BLaER1 treated with 17β-estradiol and CSF1 and Interleukin-3, amounts not matched to agents 10 nM and 100 nM (cell line): ENCODE measurements at regions not wholly inside any gene's neighbourhood (a gene's known extent, or its start where the extent isn't known, plus 50 kb on each side); places are given as distances from the start of the nearest gene placed in this dataset.
A peak's percentile ranks its signal among the peaks of the same experiment; 100 is the strongest.

Experiments
- H3K27ac ChIP-seq, 11 experiments: shearing (Covaris generic); formaldehyde crosslinking; 2 replicates each; pipeline ENCODE4 v1.8.1; 2022
- H3K27me3 ChIP-seq, 11 experiments: shearing (Covaris generic); formaldehyde crosslinking; 2 replicates each; pipeline ENCODE4 v1.8.1; 2022
- H3K36me3 ChIP-seq, 11 experiments: shearing (Covaris generic); formaldehyde crosslinking; 2 replicates each; pipeline ENCODE4 v1.8.1; 2022
- H3K4me1 ChIP-seq, 10 experiments: shearing (Covaris generic); formaldehyde crosslinking; 2 replicates each; pipeline ENCODE4 v1.8.1; 2022
- H3K4me2 ChIP-seq, 11 experiments: shearing (Covaris generic); formaldehyde crosslinking; 2 replicates each; pipeline ENCODE4 v1.8.1; 2022
- H3K4me3 ChIP-seq, 10 experiments: shearing (Covaris generic); formaldehyde crosslinking; 2 replicates each; pipeline ENCODE4 v1.8.1; 2022
- H3K9ac ChIP-seq, 11 experiments: shearing (Covaris generic); formaldehyde crosslinking; 2 replicates each; pipeline ENCODE4 v1.8.1; 2022
- H3K9me3 ChIP-seq, 11 experiments: shearing (Covaris generic); formaldehyde crosslinking; replicated peaks in 1 of 11; 2 replicates each; pipeline ENCODE4 v1.8.1; 2022
- H4K20me1 ChIP-seq, 11 experiments: shearing (Covaris generic); formaldehyde crosslinking; 2 replicates each; pipeline ENCODE4 v1.8.1; 2022
- Cebpa-rat ChIP-seq, 11 experiments: shearing (Covaris generic); IDR thresholded peaks; 2 replicates each; pipeline ENCODE4 v1.8.1; 2022

DNA sequence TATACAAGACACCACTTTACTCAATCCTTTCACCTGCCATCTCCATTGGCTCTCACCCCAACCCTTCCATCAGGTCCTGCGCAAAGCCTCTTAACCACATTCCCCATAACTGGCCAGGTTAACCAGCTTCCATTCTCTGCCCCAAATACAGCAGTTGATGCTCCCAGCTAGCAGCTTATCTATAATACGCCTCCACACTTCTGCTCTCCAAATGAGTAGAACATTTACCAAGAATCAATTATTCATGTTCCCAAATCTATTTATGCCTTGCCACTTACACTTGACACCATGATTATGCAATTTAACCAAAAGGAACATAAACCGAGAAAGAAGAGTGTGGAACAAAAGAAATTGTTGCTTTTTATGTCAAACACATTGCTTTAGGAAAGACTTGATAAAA lies 103.7 kb upstream of the TPM1 start:
- TF ChIP-seq Cebpa-rat (IDR thresholded peaks at IDR 0.05), result no peak
- no peak overlapping the region for H3K9ac ChIP-seq
- H4K20me1 ChIP-seq, result no peaks in the 10 kb centered on the region; a peak in 1 of 22 replicates
- H3K36me3 ChIP-seq, result no peaks in the 10 kb centered on the region
- H3K4me3 ChIP-seq, result no peak overlapping the region
- no peaks in the 10 kb centered on the region for H3K27me3 ChIP-seq
- H3K4me1 ChIP-seq, result peaks cover 0 to 75% (median 13%) of the 10 kb centered on the region in 10 experiments; a peak in 13 of 20 replicates
- no peaks in the 10 kb centered on the region for H3K9me3 ChIP-seq
- peak overlapping the region in 2 of 11 experiments; percentile 15 to 33; a peak in 2 of 22 replicates for H3K27ac ChIP-seq
- H3K4me2 ChIP-seq, result peak overlapping the region in 3 of 11 experiments; percentile 79 to 92 (median 89); a peak in 6 of 22 replicates

DNA sequence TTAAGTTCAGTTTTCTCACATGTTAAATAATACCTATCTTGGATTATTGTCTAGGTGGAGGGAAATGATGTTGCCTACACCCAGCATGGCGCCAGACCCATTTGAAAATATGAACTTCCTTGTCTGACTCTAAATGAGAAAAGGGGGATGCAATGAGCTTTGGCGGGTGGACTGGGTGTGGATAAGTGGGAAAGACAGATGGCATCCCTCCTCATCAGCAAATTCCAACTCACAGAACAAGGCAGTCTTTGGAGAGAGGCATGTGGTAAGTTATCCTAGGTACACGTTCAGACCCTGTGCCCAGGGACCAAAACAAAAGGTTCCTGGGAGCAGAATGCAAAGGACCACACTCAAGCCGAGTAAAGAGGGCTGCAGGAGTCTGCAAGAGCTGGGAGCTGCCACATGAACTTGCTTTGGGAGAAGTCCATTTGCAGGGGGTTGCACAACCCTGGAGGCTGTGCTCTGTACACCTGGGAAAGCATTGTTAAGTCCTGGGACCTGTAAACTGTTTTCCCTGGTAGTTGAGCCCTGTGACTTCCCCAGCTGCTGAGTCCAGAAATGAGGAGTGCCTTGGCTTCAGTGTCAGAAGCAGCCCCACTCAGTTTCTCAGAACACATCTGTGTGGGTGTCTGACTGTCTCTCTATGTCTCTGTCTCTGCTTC lies 102.3 kb upstream of the TPM1 start:
- Histone ChIP-seq H3K9me3 (no peaks in the 10 kb centered on the region), H3K4me2 (peak overlapping the region in 9 of 11 experiments; percentile 3 to 92 (median 73); a peak in 15 of 22 replicates), H3K9ac (peak overlapping the region in 6 of 11 experiments; percentile 7 to 62 (median 36); a peak in 7 of 22 replicates), H3K27ac (peak overlapping the region in 5 of 11 experiments; percentile 12 to 80 (median 67); a peak in 8 of 22 replicates), H4K20me1 (no peaks in the 10 kb centered on the region; a peak in 1 of 22 replicates), H3K4me3 (no peak overlapping the region), H3K36me3 (no peaks in the 10 kb centered on the region), H3K27me3 (no peaks in the 10 kb centered on the region), H3K4me1 (peaks cover 0 to 62% (median 13%) of the 10 kb centered on the region in 10 experiments; a peak in 13 of 20 replicates)
- 0 out of 22 replicates have a peak, but pooled peaks of 1 of the 11 experiments have one; percentile 12 for TF ChIP-seq Cebpa-rat (IDR thresholded peaks at IDR 0.05)

DNA sequence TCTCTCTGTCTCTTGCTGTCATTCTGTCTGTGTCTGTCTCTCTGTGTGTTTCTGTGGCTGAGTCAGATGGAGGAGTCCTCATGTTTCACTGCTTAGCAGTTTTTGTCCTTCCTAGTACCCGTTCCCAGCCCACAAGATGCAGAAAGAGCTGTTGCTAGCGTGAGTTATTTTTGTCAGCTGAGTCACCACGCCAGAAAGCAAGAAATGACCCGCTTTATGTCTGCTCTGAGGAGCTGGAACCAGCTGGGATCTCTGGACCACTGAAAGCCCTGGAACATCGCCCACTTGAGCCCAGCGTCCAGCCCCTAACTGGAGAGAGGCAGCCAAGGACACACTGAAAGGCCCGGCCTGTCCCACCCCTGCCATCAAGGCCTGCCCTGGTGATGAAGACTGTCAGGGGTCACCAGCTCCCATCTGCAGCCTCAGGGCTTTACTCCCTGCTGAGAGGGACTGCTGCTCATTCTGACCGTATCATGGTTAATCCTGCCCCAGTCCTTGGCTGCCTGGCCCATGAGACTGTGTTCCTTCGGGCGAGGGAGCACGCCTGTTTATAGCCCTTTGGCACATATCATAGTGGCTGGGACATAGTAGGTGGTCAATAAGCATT lies 101.7 kb upstream of the TPM1 start:
- TF ChIP-seq Cebpa-rat (IDR thresholded peaks at IDR 0.05), result no peak
- Histone ChIP-seq H3K9ac (peak overlapping the region in 6 of 11 experiments; percentile 7 to 62 (median 40); a peak in 9 of 22 replicates), H3K9me3 (no peaks in the 10 kb centered on the region), H4K20me1 (no peaks in the 10 kb centered on the region; a peak in 1 of 22 replicates), H3K4me3 (no peak overlapping the region), H3K27me3 (no peaks in the 10 kb centered on the region), H3K27ac (peak overlapping the region in 5 of 11 experiments; percentile 47 to 80 (median 67); a peak in 10 of 22 replicates), H3K4me2 (peak overlapping the region in 9 of 11 experiments; percentile 3 to 92 (median 73); a peak in 15 of 22 replicates), H3K36me3 (no peaks in the 10 kb centered on the region), H3K4me1 (peaks cover 0 to 62% (median 13%) of the 10 kb centered on the region in 10 experiments; a peak in 13 of 20 replicates)

DNA sequence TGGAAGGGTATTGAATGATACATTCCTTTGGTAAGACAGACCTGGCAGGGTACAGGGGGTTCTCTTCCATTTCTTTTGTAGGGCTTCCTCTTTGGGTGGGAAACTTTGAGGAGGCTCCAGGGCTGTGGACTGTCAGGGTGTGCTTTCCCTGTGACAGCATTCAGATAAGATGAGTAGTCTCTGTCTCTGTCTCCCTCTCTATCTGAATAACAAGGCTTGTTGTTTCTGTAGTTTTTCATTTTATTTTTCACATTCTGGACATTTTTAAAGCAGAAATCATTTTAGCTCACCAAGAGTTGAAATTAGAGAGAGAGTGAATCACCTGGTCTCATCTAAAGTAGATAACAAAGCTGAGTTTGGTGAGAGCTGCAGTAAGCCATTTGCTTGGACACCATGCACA lies 100.8 kb upstream of the TPM1 start:
- no peaks in the 10 kb centered on the region; a peak in 1 of 22 replicates for H4K20me1 ChIP-seq
- H3K4me3 ChIP-seq, result no peak overlapping the region
- peaks cover 0 to 62% (median 13%) of the 10 kb centered on the region in 10 experiments; a peak in 13 of 20 replicates for H3K4me1 ChIP-seq
- H3K9ac ChIP-seq, result no peak overlapping the region
- TF ChIP-seq Cebpa-rat (IDR thresholded peaks at IDR 0.05), result no peak
- H3K4me2 ChIP-seq, result peak overlapping the region in 4 of 11 experiments; percentile 74 to 92 (median 84); a peak in 8 of 22 replicates
- no peaks in the 10 kb centered on the region for H3K27me3 ChIP-seq
- H3K27ac ChIP-seq, result peak overlapping the region in 3 of 11 experiments; percentile 67 to 80 (median 73); a peak in 6 of 22 replicates
- no peaks in the 10 kb centered on the region for H3K36me3 ChIP-seq
- H3K9me3 ChIP-seq, result no peaks in the 10 kb centered on the region

DNA sequence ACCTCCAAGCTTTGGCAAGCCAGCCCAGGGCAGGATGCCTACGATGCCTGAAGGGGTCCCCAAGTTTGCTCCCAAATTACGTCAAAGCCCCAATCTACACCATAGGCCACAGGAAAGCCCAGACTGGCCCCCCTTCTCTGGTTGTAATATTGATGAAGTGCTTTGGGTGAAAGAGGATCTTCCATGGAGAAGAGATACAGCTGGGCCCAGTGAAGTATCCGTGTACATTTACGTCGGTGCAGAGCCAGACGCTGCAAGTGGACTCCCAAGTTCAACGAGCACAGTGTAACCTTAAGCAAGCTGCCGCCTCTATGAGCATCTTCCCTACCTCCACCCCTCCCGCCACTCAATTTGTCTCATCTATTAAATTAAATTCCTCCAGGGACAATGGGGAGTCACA lies 100.1 kb upstream of the TPM1 start:
- H3K27ac ChIP-seq, result no peak overlapping the region
- H3K4me3 ChIP-seq, result no peak overlapping the region
- H4K20me1 ChIP-seq, result no peaks in the 10 kb centered on the region; a peak in 1 of 22 replicates
- peaks cover 0 to 62% (median 13%) of the 10 kb centered on the region in 10 experiments; a peak in 13 of 20 replicates for H3K4me1 ChIP-seq
- no peak for TF ChIP-seq Cebpa-rat (IDR thresholded peaks at IDR 0.05)
- no peaks in the 10 kb centered on the region for H3K36me3 ChIP-seq
- H3K27me3 ChIP-seq, result no peaks in the 10 kb centered on the region
- no peaks in the 10 kb centered on the region for H3K9me3 ChIP-seq
- peak overlapping the region in 3 of 11 experiments; percentile 79 to 92 (median 89); a peak in 5 of 22 replicates for H3K4me2 ChIP-seq
- no peak overlapping the region for H3K9ac ChIP-seq

DNA sequence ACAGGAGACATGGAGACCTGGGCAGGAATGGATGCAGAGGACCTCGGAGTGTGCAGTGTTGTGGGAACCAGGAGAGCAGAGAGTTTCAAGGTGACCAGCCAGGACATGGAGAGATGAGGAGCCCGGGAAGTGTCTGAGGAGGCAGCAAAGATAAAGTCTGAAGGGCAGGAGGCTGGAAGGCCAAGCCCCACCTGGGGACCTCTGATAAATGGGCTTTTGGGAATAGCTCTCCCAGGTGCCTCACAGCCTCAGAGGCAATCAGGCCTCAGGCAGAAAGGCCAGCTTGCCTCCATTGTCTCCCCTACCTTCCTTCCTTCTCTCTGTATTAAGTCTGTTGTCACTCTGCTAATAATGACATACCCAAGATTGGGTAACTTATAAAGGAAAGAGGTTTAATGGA lies 97.5 kb upstream of the TPM1 start:
- H3K27ac ChIP-seq, result peak overlapping the region in 1 of 11 experiments; percentile 0; a peak in 3 of 22 replicates
- H3K4me3 ChIP-seq, result no peak overlapping the region
- no peak overlapping the region for H3K9ac ChIP-seq
- no peaks in the 10 kb centered on the region for H3K9me3 ChIP-seq
- no peaks in the 10 kb centered on the region; a peak in 1 of 22 replicates for H4K20me1 ChIP-seq
- no peak for TF ChIP-seq Cebpa-rat (IDR thresholded peaks at IDR 0.05)
- H3K27me3 ChIP-seq, result no peaks in the 10 kb centered on the region
- H3K4me1 ChIP-seq, result peaks cover 0 to 37% (median 13%) of the 10 kb centered on the region in 10 experiments; a peak in 13 of 20 replicates
- no peaks in the 10 kb centered on the region for H3K36me3 ChIP-seq
- H3K4me2 ChIP-seq, result peak overlapping the region in 2 of 11 experiments; percentile 40 to 44; a peak in 3 of 22 replicates

DNA sequence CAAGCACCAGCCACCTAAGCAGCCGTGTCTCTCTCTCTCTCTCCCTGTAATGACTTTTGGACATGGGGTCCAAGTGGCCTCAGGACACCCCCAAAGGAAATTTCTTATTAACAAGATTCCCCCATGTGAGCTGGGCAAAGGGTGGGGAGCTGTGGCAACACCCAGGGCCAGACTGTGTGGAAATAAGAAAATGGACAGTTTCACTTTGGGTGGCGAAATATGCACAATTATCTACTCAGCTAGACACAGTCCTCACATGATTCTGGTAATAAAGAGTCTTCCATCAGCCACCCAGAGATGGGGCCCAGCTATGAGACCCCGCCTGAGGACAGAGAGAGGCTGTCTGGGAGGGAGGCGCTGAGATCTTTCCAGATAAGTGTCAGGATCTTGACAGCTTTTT lies 96.8 kb upstream of the TPM1 start:
- Histone ChIP-seq H3K4me2 (peak overlapping the region in 2 of 11 experiments; percentile 40 to 44; a peak in 3 of 22 replicates), H4K20me1 (no peaks in the 10 kb centered on the region), H3K27ac (peak overlapping the region in 2 of 11 experiments; percentile 1 to 41; a peak in 3 of 22 replicates), H3K36me3 (no peaks in the 10 kb centered on the region), H3K4me1 (peaks cover 0 to 31% (median 6%) of the 10 kb centered on the region in 10 experiments; a peak in 13 of 20 replicates), H3K9me3 (no peaks in the 10 kb centered on the region), H3K4me3 (no peak overlapping the region), H3K27me3 (no peaks in the 10 kb centered on the region), H3K9ac (no peak overlapping the region)
- TF ChIP-seq Cebpa-rat (IDR thresholded peaks at IDR 0.05), result no peak

DNA sequence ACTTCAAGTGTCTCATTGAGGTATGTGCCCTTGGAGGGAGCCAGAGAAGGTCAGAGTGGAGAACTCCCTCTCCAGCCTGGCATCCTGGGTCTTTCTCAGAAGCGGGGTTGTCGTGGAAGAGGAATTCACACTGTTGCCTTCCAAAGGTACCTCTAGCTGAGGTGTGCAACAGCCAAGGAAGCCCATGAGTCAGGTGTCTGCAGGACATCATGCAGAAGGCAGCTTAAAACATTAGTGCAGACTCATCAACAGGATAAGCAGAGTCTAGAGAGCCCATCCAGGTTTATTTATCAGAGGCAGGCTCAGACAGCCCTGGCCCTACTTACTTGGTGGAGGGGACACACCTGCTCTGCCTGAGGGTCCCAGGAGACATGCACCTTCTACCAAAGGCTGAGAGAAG lies 95.6 kb upstream of the TPM1 start:
- TF ChIP-seq Cebpa-rat (IDR thresholded peaks at IDR 0.05), result no peak
- Histone ChIP-seq H3K9me3 (no peaks in the 10 kb centered on the region), H3K27me3 (no peaks in the 10 kb centered on the region), H3K27ac (no peak overlapping the region), H4K20me1 (no peaks in the 10 kb centered on the region), H3K9ac (no peak overlapping the region), H3K4me1 (peaks cover 0 to 19% (median 0%) of the 10 kb centered on the region in 10 experiments; a peak in 6 of 20 replicates), H3K36me3 (no peaks in the 10 kb centered on the region), H3K4me3 (no peak overlapping the region), H3K4me2 (no peak overlapping the region)

DNA sequence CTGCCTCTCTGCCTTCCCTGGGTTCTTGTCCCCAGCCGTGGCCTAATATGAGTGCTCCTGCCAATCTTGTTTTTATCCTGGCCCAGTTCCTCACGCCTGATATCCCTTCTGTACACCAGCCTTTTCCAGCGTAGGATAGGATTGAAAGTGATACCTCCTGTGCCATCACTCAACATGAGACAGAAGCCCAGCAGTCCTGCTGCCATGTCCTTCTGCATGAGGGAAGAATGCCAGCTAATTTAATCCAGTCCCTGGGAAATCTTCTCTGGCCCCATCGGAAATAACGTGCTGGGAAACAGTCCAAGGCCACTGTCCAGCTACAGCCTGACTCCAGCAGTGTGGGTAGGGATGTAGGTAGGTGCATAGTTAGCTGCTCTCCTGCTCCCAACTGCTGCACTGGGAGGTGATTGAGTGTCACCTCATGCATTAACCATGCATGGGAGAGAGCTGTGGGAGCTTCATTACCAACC lies 92.0 kb upstream of the TPM1 start:
- Histone ChIP-seq H3K4me2 (no peak overlapping the region), H4K20me1 (no peaks in the 10 kb centered on the region), H3K9me3 (peaks cover 0 to 7% (median 0%) of the 10 kb centered on the region in 11 experiments; a peak in 1 of 22 replicates), H3K27me3 (no peaks in the 10 kb centered on the region), H3K4me3 (no peak overlapping the region), H3K9ac (no peak overlapping the region), H3K27ac (no peak overlapping the region), H3K4me1 (peaks cover 0 to 6% (median 0%) of the 10 kb centered on the region in 10 experiments; a peak in 2 of 20 replicates), H3K36me3 (no peaks in the 10 kb centered on the region)
- TF ChIP-seq Cebpa-rat (IDR thresholded peaks at IDR 0.05), result no peak
